HG02885 (cell line): ENCODE measurements at regions not wholly inside any gene's neighbourhood (a gene's known extent, or its start where the extent isn't known, plus 50 kb on each side); places are given as distances from the start of the nearest gene placed in this dataset.
"Not testable (repeated sequence)": the region's sequence is repeated elsewhere in the genome, so short reads cannot be mapped to it uniquely, and the experiment has no call there.

ENCODE experiments used
- ATAC-seq: cut with Tn5 transposase; IDR thresholded peaks from one replicate; pipeline ENCODE4 v1.9.1; 2021; ENCODE audit warnings: mild to moderate bottlenecking; ENCODE audit not compliant: unreplicated experiment, poor library complexity

DNA sequence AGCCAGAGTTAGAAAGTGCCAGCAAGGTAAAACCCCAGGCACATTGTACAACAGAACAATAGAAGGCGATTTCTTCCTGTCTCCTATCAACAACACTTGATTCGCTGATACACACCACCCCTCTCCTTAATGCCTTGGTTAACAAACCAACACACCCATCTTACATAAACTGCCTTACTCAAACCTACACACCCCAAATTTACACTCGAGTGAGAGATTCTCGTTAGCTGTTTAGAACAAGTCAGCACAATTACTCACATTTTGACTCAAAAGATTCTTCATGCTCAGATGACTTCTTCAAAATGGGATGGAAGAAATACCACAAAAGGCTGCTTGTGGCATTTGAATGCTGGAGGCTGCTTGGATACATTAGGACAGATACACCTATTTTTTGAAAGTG, 80.0 kb upstream of the FOXQ1 start:
- ATAC-seq = no peak

DNA sequence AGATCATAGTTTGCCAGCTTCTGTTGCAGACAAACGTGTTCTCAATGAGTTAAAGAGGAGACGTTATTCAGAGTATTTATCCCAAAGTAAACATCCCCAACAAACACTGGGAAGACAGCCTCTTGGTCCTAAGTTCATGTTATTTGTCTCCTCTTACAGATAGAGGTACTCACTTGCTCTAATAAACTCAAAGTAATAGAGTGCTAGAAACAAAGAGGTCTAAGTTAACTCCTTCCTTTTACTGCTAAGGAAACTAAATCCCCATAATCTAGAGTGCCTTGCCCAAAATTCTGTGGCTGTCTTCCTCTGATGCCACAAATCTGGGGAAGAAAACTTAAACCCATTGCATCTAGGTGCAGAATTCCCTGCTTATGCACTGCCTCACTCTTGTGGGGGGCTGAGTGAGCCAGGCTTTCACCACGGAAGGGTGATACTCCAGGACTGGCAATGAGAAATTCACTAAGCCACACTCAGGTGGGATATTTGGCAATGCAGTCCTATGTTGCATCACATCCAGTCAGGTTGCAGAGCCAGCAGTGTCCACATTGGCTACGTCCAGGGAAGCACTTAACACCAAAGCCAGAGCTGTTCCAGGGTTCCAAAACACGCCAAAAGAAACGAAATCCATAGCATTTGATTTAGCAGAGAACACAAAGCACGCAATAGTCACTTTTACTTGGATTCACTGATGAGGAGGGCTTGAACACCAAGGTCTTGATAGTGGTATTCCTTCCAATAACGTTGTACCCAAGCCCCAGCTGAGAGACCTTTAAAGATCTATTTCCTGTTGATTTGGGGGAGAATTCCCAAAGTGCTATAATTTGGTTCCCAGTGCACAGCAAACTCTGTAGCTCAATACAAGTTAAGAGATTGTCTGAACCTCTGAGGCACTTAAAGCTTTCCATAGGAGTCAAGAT, 81.0 kb upstream of the FOXQ1 start:
- ATAC-seq = no peak

DNA sequence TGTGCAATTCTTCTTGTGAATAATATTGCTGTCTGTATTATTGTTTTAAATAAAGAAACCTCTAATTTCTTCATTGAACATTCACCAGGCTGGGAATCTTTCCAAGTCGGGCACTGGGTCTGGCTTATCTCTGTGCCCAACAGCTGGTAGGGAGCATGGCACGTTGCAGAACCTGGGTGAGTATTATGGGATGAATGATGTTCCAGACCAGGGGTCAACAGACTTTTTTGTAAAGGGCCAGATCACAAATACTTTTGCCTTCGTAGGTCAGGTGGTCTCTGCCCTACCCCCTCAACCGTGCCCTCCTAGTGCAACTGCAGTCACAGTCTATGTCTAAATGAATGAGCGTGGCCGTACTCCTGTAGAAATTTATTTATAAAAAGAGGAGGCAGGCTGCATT, 81.6 kb upstream of the FOXQ1 start:
- no peak for ATAC-seq

DNA sequence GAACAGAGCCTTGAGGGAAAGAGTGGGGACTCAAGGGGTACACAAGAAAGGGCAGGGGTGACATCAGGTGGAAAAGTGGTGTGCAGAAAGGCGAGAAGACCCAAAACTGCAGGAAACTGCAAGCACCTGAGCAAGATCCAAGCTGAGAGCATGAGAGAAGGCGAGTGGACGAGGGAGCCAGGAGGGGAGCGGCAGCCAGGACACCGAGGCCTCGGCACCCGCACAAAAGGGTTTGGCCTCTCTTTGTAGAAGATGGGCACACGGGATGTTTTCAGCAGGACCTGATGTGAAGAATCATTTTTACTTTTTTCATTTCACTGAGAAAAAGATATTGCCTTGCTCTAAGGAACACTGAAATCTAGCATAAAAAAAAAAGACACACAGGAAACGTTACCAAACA, 82.1 kb upstream of the FOXQ1 start:
- ATAC-seq = no peak

- no peak for ATAC-seq
Observed at GRCh38 chr6:1229301-1229700, 82.6 kb upstream of the FOXQ1 start.

DNA sequence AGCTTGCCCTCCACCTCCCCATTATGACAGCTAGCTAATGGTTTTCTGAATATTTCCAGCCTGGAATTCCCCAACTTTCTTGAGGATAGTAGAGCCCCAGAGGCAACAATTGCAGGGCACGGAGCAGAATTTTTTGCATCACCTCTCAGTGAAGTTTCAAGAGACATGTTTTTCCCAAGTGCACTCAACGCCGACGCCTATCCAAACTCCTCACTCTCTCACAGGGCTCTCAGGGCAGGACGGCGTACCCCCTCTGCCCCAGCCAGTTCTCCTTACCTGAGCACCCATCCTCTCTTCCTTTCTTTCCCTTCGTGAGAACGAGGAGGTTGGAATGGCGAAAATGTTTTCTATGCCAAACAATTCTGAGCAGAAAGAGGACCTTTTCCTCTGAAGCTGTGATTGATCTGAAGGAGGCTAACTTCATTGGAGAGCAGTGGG, 83.1 kb upstream of the FOXQ1 start:
- no peak for ATAC-seq

DNA sequence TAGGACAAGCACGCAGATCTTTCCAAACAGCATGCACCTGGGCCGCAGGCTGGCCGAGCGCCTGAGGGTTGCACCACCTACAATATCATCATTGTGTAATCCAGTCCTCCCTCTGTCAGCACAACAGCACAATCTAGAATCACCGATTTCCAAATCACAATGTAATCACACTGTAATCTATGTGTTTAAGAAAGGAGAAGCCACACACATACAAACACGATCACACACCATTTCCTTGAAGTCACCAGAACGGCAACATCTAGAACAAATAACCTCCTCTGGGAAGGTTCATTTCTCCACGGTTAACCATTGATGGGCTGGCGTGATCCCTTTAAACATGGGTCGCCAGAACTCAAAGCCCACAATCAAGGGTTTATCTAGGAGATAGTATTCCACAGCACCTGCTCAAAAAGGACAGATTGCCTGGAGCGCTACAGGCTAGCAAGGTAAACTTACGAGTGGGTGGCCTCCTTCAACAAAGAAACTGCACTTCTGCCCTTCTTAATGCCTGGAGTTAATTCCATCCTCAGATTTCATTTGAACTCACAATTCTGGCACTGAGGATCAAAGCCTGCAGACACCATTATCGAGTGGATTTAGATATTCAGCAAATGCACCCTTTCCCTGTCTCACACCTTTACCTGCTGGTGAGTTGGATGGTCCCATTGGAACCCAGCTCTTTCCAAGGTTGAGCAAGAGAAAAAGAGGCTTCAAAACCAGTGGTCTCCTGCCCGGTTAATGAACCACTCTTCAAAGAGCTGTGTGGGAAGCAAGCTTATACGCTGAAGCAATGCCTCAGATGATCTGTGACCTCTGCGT, 83.8 kb upstream of the FOXQ1 start:
- ATAC-seq = no peak

GRCh38 chr6:1227600-1227934, 84.3 kb upstream of the FOXQ1 start:
- ATAC-seq = no peak

DNA sequence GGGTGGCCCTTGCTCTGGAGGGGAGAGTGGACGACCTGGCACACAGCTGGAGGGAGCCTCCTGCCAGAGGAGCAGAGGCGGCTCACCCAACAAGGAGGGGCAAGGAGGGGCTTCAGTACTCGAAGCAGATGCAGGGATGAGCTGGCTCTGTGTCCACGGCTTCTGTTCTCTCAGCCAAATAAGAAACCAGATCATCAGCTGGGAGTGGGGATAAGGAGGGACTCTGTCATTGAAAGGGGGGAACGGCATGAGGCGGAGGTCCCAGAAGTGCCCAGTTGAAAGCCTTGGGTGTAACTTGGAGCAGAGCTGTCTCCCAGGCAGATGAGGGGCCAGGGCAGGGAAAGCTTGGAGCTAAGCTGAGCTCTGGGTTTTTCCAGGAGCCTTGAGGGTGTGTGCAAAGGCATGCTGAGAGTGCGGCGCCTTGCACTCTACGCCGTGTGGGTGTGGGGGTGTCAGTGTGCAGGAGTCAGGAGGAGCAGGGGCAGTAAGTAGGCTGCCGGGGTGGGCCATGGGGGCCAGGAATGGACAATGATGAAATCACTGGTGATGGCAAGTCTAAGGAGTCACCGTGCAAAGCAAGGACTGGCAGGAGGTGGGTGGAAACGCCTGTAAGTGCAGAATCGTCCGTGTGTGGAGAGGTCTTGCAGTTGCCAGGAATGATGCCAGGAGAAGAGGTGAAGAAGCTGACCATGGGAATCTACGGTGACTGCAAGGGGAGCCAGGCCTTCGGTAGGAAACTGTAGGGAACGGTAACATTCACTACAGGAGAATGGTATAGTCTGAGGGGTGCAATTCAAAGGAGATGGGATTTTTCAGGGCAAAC, 85.4 kb upstream of the FOXQ1 start:
- ATAC-seq = no peak

DNA sequence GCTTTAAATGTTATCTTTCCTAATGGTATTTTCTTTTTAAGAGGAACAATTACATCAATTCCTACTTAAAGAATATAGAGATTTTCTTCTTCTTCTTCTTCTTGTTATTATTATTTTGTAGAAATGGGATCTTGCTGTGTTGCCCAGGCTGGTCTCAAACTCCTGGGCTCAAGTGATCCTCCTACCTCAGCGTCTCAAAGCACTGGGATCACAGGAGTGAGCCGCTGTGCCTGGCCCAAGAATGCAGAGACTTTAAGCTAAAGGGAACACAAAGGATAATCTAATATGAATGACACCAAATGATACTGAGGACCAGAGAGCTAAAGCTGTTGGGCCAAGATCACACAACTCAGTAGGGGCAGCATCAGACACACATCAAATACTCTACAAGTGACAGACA, 87.4 kb upstream of the FOXQ1 start:
- no peak for ATAC-seq

- no peak for ATAC-seq
Observed at GRCh38 chr6:1222728-1223595, 88.9 kb upstream of the FOXQ1 start.

DNA sequence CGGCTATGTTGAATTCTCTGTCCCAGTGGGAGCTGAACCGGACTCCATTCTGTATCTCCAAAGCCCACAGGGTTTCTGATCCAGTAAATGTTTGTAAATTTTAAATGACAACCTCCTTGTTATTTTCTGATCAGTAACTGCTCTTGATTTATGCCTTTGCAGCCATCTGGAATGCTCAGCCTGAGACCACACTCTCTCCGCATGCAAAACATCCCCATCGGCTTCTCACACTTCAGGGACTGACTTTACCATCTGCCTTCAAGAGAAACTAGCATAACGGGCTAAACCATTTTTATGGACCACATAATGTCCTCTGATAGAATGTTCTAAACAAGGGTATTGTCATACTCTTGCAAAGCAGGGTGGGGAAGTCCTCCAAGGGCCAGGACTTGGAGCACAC, 94.5 kb upstream of the FOXQ1 start:
- no peak for ATAC-seq

DNA sequence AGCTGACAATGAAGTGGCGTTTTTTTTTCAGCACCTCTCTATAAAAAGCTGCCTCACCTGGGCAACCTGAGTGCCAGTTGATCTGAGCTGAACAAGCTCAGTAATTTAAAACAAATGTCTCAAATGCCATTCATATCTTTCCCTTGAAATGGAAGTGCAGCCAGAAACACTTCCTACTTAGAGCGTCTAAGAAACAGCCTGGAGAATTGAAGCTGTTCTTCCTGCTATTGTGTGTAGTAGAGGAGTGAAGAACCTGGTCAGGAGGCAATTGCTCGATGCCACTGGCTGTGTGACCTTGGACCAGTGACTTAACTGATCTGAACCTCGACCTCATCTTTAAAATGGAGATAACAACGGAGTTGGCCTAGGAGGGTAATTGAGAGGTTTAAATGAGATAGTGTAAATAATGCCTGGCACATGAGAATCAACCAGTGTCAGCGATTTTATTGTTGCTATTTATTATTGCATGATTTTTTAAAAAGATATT, 95.4 kb upstream of the FOXQ1 start:
- no peak for ATAC-seq

DNA sequence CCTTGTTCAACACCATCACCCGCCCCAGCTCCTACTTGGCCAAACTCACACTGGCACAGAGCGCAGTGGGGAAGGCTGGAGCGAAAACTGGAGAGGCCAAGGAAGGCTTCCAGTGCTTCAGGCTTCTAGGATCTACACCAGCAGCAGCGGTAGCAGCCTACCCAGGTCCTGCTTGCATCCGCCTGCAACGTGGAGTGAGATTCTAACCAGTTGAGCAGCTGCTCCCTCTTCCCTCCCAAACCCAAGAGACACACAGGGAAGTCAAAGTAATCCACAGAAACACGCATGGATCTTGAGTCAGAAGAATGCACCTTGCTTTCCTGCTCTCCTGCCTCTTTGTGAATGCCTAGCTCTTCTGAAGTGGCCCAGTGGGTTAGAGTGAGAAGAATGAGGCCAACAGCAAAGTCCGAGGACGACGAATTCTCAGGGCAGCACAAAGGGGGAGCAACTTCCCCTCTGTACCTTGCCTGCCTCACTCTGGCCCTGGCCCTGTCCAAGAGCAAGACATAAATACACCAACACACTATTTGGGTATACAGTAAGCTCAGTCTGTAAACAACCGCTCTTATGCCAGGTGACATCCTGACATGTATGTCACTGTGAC, 95.9 kb upstream of the FOXQ1 start:
- no peak for ATAC-seq

GRCh38 chr6:1215023-1215422, 96.9 kb upstream of the FOXQ1 start:
- no peak for ATAC-seq

DNA sequence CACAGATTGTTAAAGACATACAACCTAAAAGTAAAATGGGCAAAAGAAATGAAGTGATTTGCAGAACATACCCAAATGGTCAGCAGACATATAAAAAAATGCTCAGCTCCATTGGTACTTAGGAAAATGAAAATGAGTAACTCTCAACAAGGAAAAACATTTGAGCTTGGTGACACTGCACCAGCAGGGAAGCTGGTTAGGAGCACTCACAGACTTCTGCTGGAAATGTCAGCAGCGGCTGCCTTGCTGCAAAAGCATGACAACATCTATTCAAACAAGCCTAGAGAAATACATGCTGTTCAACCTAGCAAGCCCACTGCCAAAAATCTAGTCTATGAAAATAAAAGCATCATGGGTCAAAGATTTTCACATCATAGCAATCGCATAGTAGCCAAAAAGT, 99.0 kb upstream of the FOXQ1 start:
- ATAC-seq = no peak

- not testable (repeated sequence) for ATAC-seq
Observed at GRCh38 chr6:1212138-1212537, 99.8 kb upstream of the FOXQ1 start.

GRCh38 chr6:1210631-1211030, 101.3 kb upstream of the FOXQ1 start:
- ATAC-seq = not testable (repeated sequence)

GRCh38 chr6:1208876-1209275, 103.0 kb upstream of the FOXQ1 start:
- no peak for ATAC-seq
